H54 (cell line): ENCODE measurements at regions not wholly inside any gene's neighbourhood (a gene's known extent, or its start where the extent isn't known, plus 50 kb on each side); places are given as distances from the start of the nearest gene placed in this dataset.
A peak's percentile ranks its signal among the peaks of the same experiment; 100 is the strongest.
"Not testable (repeated sequence)": the region's sequence is repeated elsewhere in the genome, so short reads cannot be mapped to it uniquely, and the experiment has no call there.

Experiments
- DNase-seq: peaks from one replicate; pipeline ENCODE4 v3.0.0; 2011; ENCODE audit warnings: low spot score, mixed read lengths; ENCODE audit not compliant: insufficient read length
- FAIRE-seq: peaks from 3 replicates; lab custom pipeline; 2011; peaks lifted over from hg19 to GRCh38; lab: Jason Lieb, UNC
- POLR2A ChIP-seq: IDR thresholded peaks from 2 replicates; pipeline ENCODE4 v1.6.1; 2011; ENCODE audit warnings: low read depth, mild to moderate bottlenecking, low read length

GRCh38 chr7:47180516-47180826 is 401.4 kb downstream of the TNS3 start:
- FAIRE-seq (no peak), DNase-seq (no peak)
- no peak for TF ChIP-seq POLR2A

DNA sequence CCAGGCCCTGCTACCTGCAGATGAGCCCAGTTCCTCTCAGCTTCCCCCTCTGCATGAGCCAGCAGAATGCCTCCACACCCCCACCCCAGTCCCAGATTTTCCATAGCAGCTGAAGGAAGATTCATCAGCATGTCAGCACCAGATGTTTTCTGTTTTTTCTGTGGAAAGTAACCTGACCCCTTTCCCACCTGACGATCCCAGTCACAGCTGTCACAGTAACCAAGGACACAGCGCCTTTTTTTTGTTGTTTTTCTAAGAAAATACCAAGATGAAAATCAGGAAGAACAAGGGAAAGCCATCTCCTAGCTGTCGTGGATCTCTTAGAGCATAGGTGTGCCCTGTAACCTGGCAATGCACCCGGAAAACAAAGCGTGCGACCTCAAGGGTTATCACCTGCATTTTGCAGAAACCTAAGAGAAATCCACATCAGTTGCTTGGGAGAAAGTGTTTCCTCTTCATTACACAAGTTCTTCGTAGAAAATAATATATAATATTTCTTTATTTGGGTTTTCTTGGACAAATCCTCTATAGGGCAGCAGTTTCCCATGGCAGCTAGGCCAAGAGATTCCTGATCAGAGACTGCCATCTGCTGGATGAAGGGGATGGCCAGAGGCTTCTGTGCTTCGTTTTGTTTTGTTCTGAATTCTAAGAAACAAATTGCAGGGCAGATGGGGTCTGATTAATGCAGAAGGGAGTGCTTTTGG is 401.9 kb downstream of the TNS3 start:
- DNase-seq (peak; percentile 58), FAIRE-seq (no peak)
- TF ChIP-seq POLR2A, result no peak

GRCh38 chr7:47172602-47173539 is 409.0 kb downstream of the TNS3 start:
- not testable (repeated sequence) for DNase-seq, FAIRE-seq

GRCh38 chr7:47170516-47170915 is 411.4 kb downstream of the TNS3 start:
- FAIRE-seq, result no peak
- no peak for DNase-seq
- TF ChIP-seq POLR2A, result no peak

GRCh38 chr7:47154791-47155190 is 427.1 kb downstream of the TNS3 start:
- TF ChIP-seq POLR2A, result no peak
- DNase-seq, result no peak
- FAIRE-seq, result no peak

GRCh38 chr7:47153576-47153975 is 428.3 kb downstream of the TNS3 start:
- FAIRE-seq (no peak), DNase-seq (no peak)
- no peak for TF ChIP-seq POLR2A

- TF ChIP-seq POLR2A, result no peak
- DNase-seq (no peak), FAIRE-seq (peak; percentile 89)
Measured at GRCh38 chr7:47153058-47153457, 428.9 kb downstream of the TNS3 start.

DNA sequence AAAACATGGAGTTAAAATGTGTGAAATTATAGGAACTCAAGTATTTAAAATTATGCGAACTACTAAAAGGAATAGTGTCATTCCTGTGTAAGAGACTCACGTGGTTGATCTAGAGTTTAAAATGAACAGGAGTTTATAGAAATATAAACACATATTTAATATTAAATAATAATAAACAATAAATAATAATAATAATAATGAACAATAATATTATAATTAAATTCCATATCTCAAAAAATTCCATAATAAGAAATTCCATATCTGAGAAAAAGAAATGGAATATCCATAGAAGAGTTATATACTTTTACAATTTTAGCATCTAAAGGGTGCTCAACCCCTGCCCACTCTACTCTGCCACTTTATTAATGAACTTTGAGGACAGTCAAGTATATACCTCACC is 429.6 kb downstream of the TNS3 start:
- FAIRE-seq (no peak), DNase-seq (no peak)
- no peak for TF ChIP-seq POLR2A

- DNase-seq (no peak), FAIRE-seq (no peak)
- no peak for TF ChIP-seq POLR2A
Measured at GRCh38 chr7:47150497-47151260, 431.2 kb downstream of the TNS3 start.

DNA sequence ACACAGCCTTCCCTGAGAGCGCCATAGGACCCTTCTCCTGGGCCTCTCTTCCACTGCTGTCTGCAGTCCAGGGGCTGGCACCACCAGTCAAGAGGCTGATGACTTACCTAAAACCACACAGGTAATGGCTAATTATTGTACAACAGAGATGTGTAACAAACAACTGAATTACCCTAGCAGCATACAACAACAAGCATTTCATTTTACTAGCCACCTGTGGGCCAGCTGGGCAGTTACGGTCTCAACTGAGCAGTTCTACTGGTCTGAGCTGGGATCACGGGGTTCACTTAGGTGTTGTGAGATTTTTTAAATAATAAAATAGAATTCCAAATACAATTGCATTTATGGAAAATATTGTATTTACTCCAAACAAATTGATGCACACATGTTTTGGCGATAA is 431.9 kb downstream of the TNS3 start:
- FAIRE-seq (no peak), DNase-seq (no peak)
- no peak for TF ChIP-seq POLR2A

DNA sequence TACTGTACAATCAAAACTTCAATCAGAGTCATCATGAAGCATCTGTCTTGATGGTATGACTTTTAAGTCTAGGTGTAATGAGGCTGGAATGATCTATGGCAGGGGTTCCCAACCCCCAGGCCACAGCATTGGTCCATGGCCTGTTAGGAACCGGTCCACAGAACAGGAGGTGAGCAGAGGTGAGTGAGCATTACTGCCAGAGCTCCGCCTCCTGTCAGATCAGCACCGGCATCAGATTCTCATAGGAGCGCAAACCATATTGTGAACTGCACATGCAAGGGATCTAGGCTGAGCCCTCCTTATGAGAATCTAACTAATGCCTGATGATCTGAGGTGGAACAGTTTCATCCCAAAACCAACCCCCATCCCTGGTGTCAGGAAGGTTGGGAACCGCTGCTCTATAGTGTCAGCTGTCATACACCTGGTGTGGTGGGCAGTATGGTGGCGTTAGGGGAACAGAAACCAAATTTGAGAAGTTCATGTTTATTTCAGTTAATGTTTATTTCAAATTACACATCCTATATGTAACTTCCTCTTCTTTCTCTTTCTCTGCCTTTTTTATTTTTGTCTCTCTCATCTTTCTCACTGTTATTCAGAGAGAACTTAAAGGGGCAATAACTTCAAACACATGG is 432.6 kb downstream of the TNS3 start:
- no peak for TF ChIP-seq POLR2A
- FAIRE-seq, result no peak

GRCh38 chr7:47148536-47149207 is 433.2 kb downstream of the TNS3 start:
- FAIRE-seq, result no peak
- no peak for DNase-seq
- TF ChIP-seq POLR2A, result no peak

More for the DNA sequence above, 432.6 kb downstream of the TNS3 start:
- DNase-seq, result no peak

DNA sequence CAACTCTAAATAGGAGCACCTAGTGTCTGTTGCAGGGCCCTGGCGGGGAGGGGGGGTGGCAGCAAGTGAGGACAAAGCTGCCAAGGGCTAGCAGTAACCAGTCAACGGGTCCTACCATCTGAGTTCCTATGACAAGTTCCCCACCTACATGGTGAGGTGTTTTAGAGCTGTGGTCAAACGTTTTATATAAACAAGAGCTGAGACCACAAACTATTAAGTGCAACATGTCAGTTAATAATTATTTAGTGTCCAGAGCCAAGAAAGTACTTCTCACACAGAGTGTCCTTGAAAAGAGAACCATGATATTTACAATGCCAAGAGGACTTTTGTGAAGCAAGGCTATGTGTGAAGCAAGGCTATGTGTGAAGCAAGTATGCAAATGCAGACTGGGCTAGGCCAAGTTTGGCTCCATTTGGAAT is 434.7 kb downstream of the TNS3 start:
- FAIRE-seq, result no peak
- TF ChIP-seq POLR2A, result no peak
- no peak for DNase-seq
